Loucy (cell line): ENCODE measurements at regions not wholly inside any gene's neighbourhood (a gene's known extent, or its start where the extent isn't known, plus 50 kb on each side); places are given as distances from the start of the nearest gene placed in this dataset.

ENCODE experiments used
- H2AFZ ChIP-seq: fragments of 200-600 bp; sonication (generic); 2 replicates; pipeline ENCODE4 v1.6.0; 2016; ENCODE audit warnings: antibody characterized with exemption, mild to moderate bottlenecking, low read length, moderate library complexity
- H3F3A ChIP-seq: fragments of 200-600 bp; 2 replicates; pipeline ENCODE4 v1.6.0; 2016; ENCODE audit warnings: antibody characterized with exemption, low read depth, mild to moderate bottlenecking
- H3K27me3 ChIP-seq: fragments of 200-600 bp; sonication (generic); 2 replicates; pipeline ENCODE4 v1.6.1; 2014; ENCODE audit warnings: low read length, mild to moderate bottlenecking; ENCODE audit not compliant: insufficient read depth, poor library complexity, severe bottlenecking
- H3K36me3 ChIP-seq: fragments of 200-600 bp; sonication (generic); 2 replicates; pipeline ENCODE4 v1.6.1; 2016; ENCODE audit warnings: low read length; ENCODE audit not compliant: insufficient read depth
- H3K4me1 ChIP-seq: fragments of 200-600 bp; sonication (generic); 2 replicates; pipeline ENCODE4 v1.5.1; 2014; ENCODE audit warnings: low read length, mild to moderate bottlenecking; ENCODE audit not compliant: insufficient read depth, poor library complexity, severe bottlenecking
- H3K4me2 ChIP-seq: fragments of 200-600 bp; sonication (generic); 2 replicates; pipeline ENCODE4 v1.6.0; 2014; ENCODE audit warnings: antibody characterized with exemption, low read length, low read depth, mild to moderate bottlenecking; ENCODE audit not compliant: poor library complexity, severe bottlenecking
- H3K4me3 ChIP-seq: fragments of 200-600 bp; sonication (generic); 2 replicates; pipeline ENCODE4 v1.5.1; 2014; ENCODE audit warnings: low read length, mild to moderate bottlenecking, mixed read lengths; ENCODE audit not compliant: poor library complexity, severe bottlenecking
- H3K79me2 ChIP-seq: fragments of 200-600 bp; sonication (generic); 2 replicates; pipeline ENCODE4 v1.6.1; 2014; ENCODE audit warnings: low read length; ENCODE audit not compliant: insufficient read depth
- H3K9ac ChIP-seq: fragments of 200-600 bp; sonication (generic); 2 replicates; pipeline ENCODE4 v1.6.0; 2014; ENCODE audit warnings: mild to moderate bottlenecking, low read depth, low read length, moderate library complexity; ENCODE audit not compliant: poor library complexity, severe bottlenecking
- H3K9me2 ChIP-seq: fragments of 200-600 bp; sonication (generic); replicated peaks from 2 replicates; pipeline ENCODE4 v1.6.1; 2016; ENCODE audit warnings: low read depth, low read length, mixed read lengths
- H3K9me3 ChIP-seq: fragments of 200-600 bp; sonication (generic); 2 replicates; pipeline ENCODE4 v1.6.1; 2014; ENCODE audit warnings: mild to moderate bottlenecking, antibody characterized with exemption, low read length, low read depth; ENCODE audit not compliant: insufficient read depth
- H4K20me1 ChIP-seq: fragments of 200-600 bp; sonication (generic); 2 replicates; pipeline ENCODE4 v1.6.0; 2014; ENCODE audit warnings: antibody characterized with exemption, low read length, mild to moderate bottlenecking; ENCODE audit not compliant: insufficient read depth, poor library complexity, severe bottlenecking
- CTCF ChIP-seq: fragments of 200-600 bp; sonication (generic); conservative IDR thresholded peaks from 2 replicates; pipeline ENCODE4 v1.5.1; 2014; ENCODE audit warnings: mild to moderate bottlenecking, antibody characterized with exemption, low read length
- EZH2phosphoT487 ChIP-seq: fragments of 200-600 bp; IDR thresholded peaks from 2 replicates; pipeline ENCODE4 v1.6.1; 2018; ENCODE audit warnings: antibody characterized with exemption, mild to moderate bottlenecking, moderate library complexity, borderline replicate concordance

GRCh38 chr9:119818726-119819435, 449.6 kb upstream of the BRINP1 start:
- TF ChIP-seq CTCF: no peak
- no peak for TF ChIP-seq EZH2phosphoT487
- H3F3A ChIP-seq: no peaks in the 10 kb centered on the region
- no peaks in the 10 kb centered on the region for H3K9me3 ChIP-seq
- H3K9me2 ChIP-seq: no peaks in the 10 kb centered on the region
- H3K4me2 ChIP-seq: no peak overlapping the region
- H4K20me1 ChIP-seq: no peaks in the 10 kb centered on the region
- H3K36me3 ChIP-seq: no peaks in the 10 kb centered on the region
- H3K79me2 ChIP-seq: no peaks in the 10 kb centered on the region
- no peak overlapping the region for H3K9ac ChIP-seq
- H3K4me1 ChIP-seq: no peaks in the 10 kb centered on the region
- H3K4me3 ChIP-seq: no peak overlapping the region
- no peaks in the 10 kb centered on the region for H3K27me3 ChIP-seq
- no peak overlapping the region for H2AFZ ChIP-seq

- Histone ChIP-seq H3K9ac (no peak overlapping the region), H3K36me3 (no peaks in the 10 kb centered on the region), H3K79me2 (no peaks in the 10 kb centered on the region), H3K4me2 (no peak overlapping the region), H3K4me1 (no peaks in the 10 kb centered on the region), H3K27me3 (no peaks in the 10 kb centered on the region), H3K9me3 (no peaks in the 10 kb centered on the region), H3K4me3 (no peak overlapping the region), H4K20me1 (no peaks in the 10 kb centered on the region), H2AFZ (no peak overlapping the region), H3F3A (no peaks in the 10 kb centered on the region), H3K9me2 (no peaks in the 10 kb centered on the region; the same call in 1 of the 2 replicates)
- TF ChIP-seq CTCF (no peak), EZH2phosphoT487 (no peak)
These were observed 441.6 kb upstream of the BRINP1 start for GRCh38 chr9:119810645-119811429.

- Histone ChIP-seq H3K9ac (no peak overlapping the region), H3K9me3 (no peaks in the 10 kb centered on the region), H3K27me3 (no peaks in the 10 kb centered on the region), H3K4me3 (no peak overlapping the region), H3F3A (no peaks in the 10 kb centered on the region), H3K36me3 (no peaks in the 10 kb centered on the region), H2AFZ (no peak overlapping the region), H3K4me2 (no peak overlapping the region), H3K79me2 (no peaks in the 10 kb centered on the region), H3K9me2 (no peaks in the 10 kb centered on the region; the same call in 1 of the 2 replicates), H3K4me1 (no peaks in the 10 kb centered on the region), H4K20me1 (no peaks in the 10 kb centered on the region)
- TF ChIP-seq CTCF (no peak), EZH2phosphoT487 (no peak)
These were observed 434.4 kb upstream of the BRINP1 start for GRCh38 chr9:119803679-119804078.
